Uterus (tissue), 3 donors: ENCODE measurements at regions not wholly inside any gene's neighbourhood (a gene's known extent, or its start where the extent isn't known, plus 50 kb on each side); places are given as distances from the start of the nearest gene placed in this dataset.

Source experiments
- DNase-seq, 2 donors: peaks; one replicate each; pipeline ENCODE4 v3.0.0-alpha.2; 2019 to 2020
- H3K27ac ChIP-seq, 2 donors: fragments of 200-600 bp; sonication (generic); 1 replicate in 1 of 2; 2 replicates in 1 of 2; pipeline ENCODE4 v1.5.1; 2016 to 2018
- H3K27me3 ChIP-seq, 2 donors: fragments of 200-600 bp; sonication (generic); one replicate each; pipeline ENCODE4 v1.5.1; 2018 to 2019; ENCODE audit warnings: control low read depth in 1 of 2
- H3K36me3 ChIP-seq, 2 donors: fragments of 200-600 bp; sonication (generic); one replicate each; pipeline ENCODE4 v1.5.1; 2019; ENCODE audit warnings: control low read depth in 1 of 2
- H3K4me1 ChIP-seq, 2 donors: fragments of 200-600 bp; sonication (generic); one replicate each; pipeline ENCODE4 v1.5.1; 2018 to 2019; ENCODE audit warnings: control low read depth in 1 of 2
- H3K4me3 ChIP-seq, 2 donors: fragments of 200-600 bp; sonication (generic); 1 replicate in 1 of 2; 2 replicates in 1 of 2; pipeline ENCODE4 v1.5.1; 2018 to 2019; ENCODE audit warnings: mild to moderate bottlenecking in 1 of 2
- H3K9me3 ChIP-seq, 2 donors: fragments of 200-600 bp; sonication (generic); one replicate each; pipeline ENCODE4 v1.5.1; 2019; ENCODE audit warnings: control low read depth in 1 of 2
- CTCF ChIP-seq, 4 experiments: fragments of 200-600 bp in 2 of 4; fragments of 450-650 bp in 2 of 4; sonication (generic) in 2 of 4; IDR thresholded peaks; one replicate each; pipeline ENCODE4 v1.5.1; 2016 to 2019; ENCODE audit warnings: antibody characterized with exemption in 4 of 4, mild to moderate bottlenecking in 2 of 4, moderate library complexity in 1 of 4
- POLR2A ChIP-seq, 2 donors: fragments of 450-650 bp; IDR thresholded peaks; one replicate each; pipeline ENCODE4 v1.6.1; 2016; ENCODE audit warnings: antibody characterized with exemption in 2 of 2, mild to moderate bottlenecking in 1 of 2, moderate library complexity in 1 of 2
- intact Hi-C: fragments of 100-400 bp; cut with DNase I; formaldehyde crosslinking; loops from one replicate; pipeline ENCODE4 v1.15.1; 2023; ENCODE audit warnings: low total_unique reads
- donor health status: DM: yes; HTN: yes; CAD: no.

DNA sequence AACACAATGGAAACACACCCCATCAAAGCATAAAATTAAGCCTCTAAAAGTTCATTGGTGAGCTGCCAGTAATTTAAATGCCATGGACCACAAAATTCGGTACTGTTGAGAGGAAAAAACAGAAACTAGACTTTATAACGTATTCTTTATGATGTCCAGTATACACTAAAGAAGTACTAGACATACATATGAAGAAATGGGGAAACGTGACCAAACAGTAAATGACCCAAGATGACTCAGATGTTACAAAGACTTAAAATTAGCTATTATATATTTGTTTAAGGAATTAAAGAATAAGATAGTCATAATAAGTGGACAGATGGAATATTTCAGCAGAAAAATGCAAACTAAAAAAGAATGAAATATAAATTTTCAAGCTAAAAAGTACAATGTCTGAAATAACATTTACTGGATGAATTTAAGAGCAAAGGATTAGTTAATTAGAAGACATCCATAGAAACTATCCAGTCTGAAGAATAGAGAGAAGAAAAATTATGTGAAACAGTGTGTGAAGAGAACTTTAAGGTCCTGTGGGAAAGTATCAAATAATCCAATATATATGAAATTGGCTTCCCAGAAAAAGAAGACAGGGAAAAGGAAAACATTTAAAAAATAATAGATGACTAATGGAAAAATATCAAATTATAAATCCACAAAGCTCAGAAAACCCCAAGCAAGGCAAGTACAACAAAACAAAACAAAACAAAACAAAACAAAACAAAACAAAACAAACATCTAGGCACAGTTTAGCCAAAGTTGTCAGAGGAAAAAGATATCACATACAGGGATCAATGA lies 69.4 kb downstream of the SAMD9 start:
- intact Hi-C loops, result no loop called here
- Histone ChIP-seq H3K4me1 (no peaks in the 10 kb centered on the region), H3K27me3 (no peaks in the 10 kb centered on the region), H3K36me3 (no peaks in the 10 kb centered on the region), H3K27ac (no peak overlapping the region), H3K4me3 (no peak overlapping the region), H3K9me3 (no peaks in the 10 kb centered on the region)
- DNase-seq, result no peak
- TF ChIP-seq CTCF (IDR thresholded peaks at IDR 0.05) (no peak), POLR2A (IDR thresholded peaks at IDR 0.05) (no peak)

DNA sequence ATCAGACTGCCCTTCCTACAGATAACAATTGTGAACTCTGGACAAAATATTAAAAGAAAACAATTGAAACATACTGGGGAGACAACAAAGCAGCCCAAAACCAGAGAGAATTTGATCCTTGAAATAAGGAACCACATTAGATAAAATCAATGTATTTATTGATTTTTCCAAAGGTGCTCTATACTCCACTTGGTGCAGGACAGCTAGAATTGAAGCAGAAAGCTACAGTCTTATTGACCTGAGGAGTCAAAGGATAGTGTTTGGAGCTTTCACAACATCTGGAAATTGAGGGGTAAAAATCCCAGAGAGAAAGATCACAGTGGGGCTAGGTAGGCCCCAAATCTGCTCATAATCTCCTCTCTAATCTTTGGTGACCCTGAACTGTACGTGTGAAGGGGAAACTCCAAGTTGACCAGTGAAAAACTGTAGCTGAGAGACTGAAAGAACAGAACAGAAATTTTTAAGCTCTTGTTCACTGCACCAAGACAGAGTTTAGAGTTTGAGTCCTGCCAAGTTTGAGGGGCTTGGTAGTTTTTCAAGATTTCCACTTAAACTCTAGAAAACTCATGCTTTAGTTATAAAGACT lies 70.2 kb downstream of the SAMD9 start:
- TF ChIP-seq POLR2A (IDR thresholded peaks at IDR 0.05) (no peak), CTCF (IDR thresholded peaks at IDR 0.05) (no peak)
- no peaks in the 10 kb centered on the region for H3K4me1 ChIP-seq
- H3K27me3 ChIP-seq, result no peaks in the 10 kb centered on the region

DNA sequence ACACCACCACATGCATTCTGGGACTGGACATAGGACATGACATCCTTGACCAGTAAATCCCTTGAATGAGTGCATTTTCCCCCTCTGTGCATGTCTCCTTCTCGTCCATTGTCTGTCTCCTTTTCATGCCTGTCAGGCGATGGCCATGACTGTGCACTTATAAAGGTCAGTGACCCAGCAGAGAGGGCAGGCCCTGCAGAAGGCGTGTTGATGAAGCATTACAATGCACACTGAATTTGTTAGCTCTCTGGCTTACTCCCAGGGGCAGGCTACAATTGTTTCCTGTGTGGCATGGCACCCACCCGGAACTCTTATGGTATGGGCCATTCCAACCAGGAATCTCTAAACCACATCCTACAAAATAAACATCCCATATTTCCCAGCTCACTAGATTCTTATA lies 71.1 kb downstream of the SAMD9 start:
- H3K4me3 ChIP-seq, result no peak overlapping the region
- no peak for TF ChIP-seq CTCF (IDR thresholded peaks at IDR 0.05)
- no peak for TF ChIP-seq POLR2A (IDR thresholded peaks at IDR 0.05)
- no peaks in the 10 kb centered on the region for H3K9me3 ChIP-seq
- DNase-seq, result no peak
- H3K36me3 ChIP-seq, result no peaks in the 10 kb centered on the region
- no peak overlapping the region for H3K27ac ChIP-seq
- H3K4me1 ChIP-seq, result no peaks in the 10 kb centered on the region
- no peaks in the 10 kb centered on the region for H3K27me3 ChIP-seq
- intact Hi-C loops, result loop anchor here (2.0 kb wide), 1 partner anchor 60 kb away; no protein-coding TSS in a partner anchor

More for the DNA sequence above, 70.2 kb downstream of the SAMD9 start:
- Histone ChIP-seq H3K36me3 (no peaks in the 10 kb centered on the region), H3K9me3 (no peaks in the 10 kb centered on the region), H3K4me3 (no peak overlapping the region), H3K27ac (no peak overlapping the region)
- no peak for DNase-seq
- intact Hi-C loops, result loop anchor here (2.0 kb wide), 1 partner anchor 59 kb away; no protein-coding TSS in a partner anchor

DNA sequence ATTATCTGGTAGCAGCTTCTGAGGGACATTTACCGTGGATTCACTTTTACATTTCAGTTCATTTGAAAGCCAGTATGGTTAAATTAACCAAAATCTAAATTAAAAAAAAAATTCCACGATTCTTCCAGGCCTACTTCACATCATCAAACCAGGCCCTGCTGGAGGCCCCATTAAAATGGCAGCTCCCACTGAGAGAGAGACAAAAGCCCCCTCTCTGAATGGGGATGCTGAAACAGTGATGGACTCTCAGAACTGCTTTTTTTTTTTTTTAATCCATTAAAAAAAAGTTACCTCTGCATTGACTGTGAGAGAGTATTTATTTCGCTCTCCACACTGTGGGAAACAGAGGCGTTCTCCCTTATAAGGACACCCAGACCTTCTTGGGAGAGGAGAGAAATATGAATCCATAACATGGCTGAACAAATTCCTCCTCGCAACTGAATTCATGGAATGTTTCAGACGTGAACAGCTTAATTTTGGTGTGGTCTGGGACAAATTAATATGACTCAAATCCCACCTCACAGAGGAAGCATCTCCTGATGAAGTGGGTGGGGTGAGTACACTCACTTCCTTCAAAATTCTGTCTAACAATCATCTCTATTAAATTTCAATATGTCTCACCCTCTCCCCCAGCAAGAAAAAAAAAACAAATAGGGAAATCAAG lies 73.5 kb downstream of the SAMD9 start:
- H3K4me3 ChIP-seq, result no peak overlapping the region
- no peak for TF ChIP-seq POLR2A (IDR thresholded peaks at IDR 0.05)
- TF ChIP-seq CTCF (IDR thresholded peaks at IDR 0.05), result no peak
- DNase-seq, result no peak
- H3K27ac ChIP-seq, result no peak overlapping the region
- H3K4me1 ChIP-seq, result no peaks in the 10 kb centered on the region
- H3K27me3 ChIP-seq, result no peaks in the 10 kb centered on the region
- intact Hi-C loops, result no loop called here
- no peaks in the 10 kb centered on the region for H3K36me3 ChIP-seq
- no peaks in the 10 kb centered on the region for H3K9me3 ChIP-seq
